ENCODE measurements at regions not wholly inside any gene's neighbourhood (a gene's known extent, or its start where the extent isn't known, plus 50 kb on each side); places are given as distances from the start of the nearest gene placed in this dataset.

DNA sequence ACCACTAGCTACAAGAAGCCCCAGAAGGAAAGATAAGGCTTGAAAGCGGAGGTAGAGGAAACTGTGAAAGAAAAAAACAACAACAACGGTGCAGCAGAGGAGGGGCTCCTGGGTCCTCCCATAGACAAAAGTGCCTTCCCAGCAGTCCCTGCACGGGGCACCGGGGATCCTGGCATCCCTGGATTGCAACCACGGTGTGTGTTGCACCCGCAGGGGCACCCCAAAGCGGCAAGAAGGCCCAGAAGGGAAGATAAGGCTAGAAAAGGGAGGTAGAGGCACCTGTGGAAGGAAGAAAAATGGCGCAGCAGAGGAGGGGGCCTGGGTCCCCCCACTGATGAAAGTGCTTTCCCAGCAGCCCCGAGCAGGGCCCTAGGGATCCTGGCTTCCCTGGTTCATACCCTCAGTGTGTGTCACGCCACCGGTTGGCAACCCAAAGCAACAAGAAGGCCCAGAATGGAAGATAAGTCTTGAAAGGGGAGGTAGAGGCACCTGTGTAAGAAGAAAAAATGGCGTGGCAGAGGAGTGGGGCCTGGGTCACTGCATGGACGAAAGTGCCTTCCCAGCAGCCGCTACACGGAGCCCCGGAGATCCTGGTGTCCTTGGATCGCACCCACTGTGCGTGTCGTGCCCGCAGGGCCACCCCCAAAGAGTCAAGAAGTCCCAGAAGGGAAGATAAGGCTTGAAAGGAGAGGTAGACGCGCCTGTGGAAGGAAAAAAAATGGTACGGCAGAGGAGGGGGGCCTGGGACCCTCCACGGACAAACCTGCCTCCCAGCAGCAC lies 281.0 kb downstream of the ALG10 start:
- no peak for DNase-seq (ENCODE audit: low spot score)
- Histone ChIP-seq H3K4me1 (ENCODE audit: control insufficient read depth in 4 of 4, insufficient read depth in 4 of 4, low read length in 3 of 4) (no peaks in the 10 kb centered on the region), H3K27ac (ENCODE audit: low read depth in 1 of 2, low read length in 2 of 2) (no peak overlapping the region), H3K27me3 (ENCODE audit: control insufficient read depth in 4 of 4, insufficient read depth in 4 of 4, low read length in 3 of 4) (no peaks in the 10 kb centered on the region), H3K9me3 (ENCODE audit: control insufficient read depth in 4 of 4, low read length in 3 of 4) (peaks cover 0 to 5% (median under 1%) of the 10 kb centered on the region in 4 donors), H3K36me3 (ENCODE audit: control insufficient read depth in 4 of 4, insufficient read depth in 3 of 4, low read depth in 1 of 4, low read length in 3 of 4) (no peaks in the 10 kb centered on the region), H3K9ac (ENCODE audit: low read depth in 1 of 2, low read length in 2 of 2) (no peak overlapping the region), H3K4me3 (ENCODE audit: low read depth in 1 of 3, low read length in 3 of 3) (no peak overlapping the region)
- 73% methylated on average over 24 of the region's 24 CpGs for WGBS
- TF ChIP-seq SP1 (IDR thresholded peaks at IDR 0.05) = no peak
- TF ChIP-seq, protein P1, sequence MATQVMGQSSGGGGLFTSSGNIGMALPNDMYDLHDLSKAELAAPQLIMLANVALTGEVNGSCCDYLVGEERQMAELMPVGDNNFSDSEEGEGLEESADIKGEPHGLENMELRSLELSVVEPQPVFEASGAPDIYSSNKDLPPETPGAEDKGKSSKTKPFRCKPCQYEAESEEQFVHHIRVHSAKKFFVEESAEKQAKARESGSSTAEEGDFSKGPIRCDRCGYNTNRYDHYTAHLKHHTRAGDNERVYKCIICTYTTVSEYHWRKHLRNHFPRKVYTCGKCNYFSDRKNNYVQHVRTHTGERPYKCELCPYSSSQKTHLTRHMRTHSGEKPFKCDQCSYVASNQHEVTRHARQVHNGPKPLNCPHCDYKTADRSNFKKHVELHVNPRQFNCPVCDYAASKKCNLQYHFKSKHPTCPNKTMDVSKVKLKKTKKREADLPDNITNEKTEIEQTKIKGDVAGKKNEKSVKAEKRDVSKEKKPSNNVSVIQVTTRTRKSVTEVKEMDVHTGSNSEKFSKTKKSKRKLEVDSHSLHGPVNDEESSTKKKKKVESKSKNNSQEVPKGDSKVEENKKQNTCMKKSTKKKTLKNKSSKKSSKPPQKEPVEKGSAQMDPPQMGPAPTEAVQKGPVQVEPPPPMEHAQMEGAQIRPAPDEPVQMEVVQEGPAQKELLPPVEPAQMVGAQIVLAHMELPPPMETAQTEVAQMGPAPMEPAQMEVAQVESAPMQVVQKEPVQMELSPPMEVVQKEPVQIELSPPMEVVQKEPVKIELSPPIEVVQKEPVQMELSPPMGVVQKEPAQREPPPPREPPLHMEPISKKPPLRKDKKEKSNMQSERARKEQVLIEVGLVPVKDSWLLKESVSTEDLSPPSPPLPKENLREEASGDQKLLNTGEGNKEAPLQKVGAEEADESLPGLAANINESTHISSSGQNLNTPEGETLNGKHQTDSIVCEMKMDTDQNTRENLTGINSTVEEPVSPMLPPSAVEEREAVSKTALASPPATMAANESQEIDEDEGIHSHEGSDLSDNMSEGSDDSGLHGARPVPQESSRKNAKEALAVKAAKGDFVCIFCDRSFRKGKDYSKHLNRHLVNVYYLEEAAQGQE (IDR thresholded peaks at IDR 0.05) = no peak

DNA sequence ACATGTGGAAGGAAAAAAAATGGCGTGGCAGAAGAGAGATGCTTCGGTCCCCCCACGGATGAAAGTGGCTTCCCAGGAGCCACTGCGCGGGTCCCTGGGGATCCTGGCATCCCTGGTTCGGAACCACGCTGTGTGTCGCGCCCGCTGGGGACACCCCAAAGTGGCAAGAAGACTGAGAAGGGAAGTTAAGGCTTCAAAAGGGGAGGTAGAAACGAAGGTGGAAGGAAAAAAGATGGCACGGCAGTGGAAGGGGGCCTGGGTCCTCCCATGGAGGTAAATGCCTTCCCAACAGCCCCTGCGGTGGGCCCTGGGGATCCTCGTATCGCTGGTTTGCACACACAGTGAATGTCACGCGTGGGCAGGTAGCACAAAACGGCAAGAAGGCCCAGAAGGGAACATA lies 281.7 kb downstream of the ALG10 start:
- DNase-seq (ENCODE audit: low spot score) = no peak
- H3K27ac ChIP-seq (ENCODE audit: low read depth in 1 of 2, low read length in 2 of 2) = no peak overlapping the region

More for the DNA sequence above, 281.7 kb downstream of the ALG10 start:
- H3K9ac ChIP-seq (ENCODE audit: low read depth in 1 of 2, low read length in 2 of 2) = no peak overlapping the region
- H3K27me3 ChIP-seq (ENCODE audit: control insufficient read depth in 4 of 4, insufficient read depth in 4 of 4, low read length in 3 of 4) = no peaks in the 10 kb centered on the region
- H3K4me1 ChIP-seq (ENCODE audit: control insufficient read depth in 4 of 4, insufficient read depth in 4 of 4, low read length in 3 of 4) = no peaks in the 10 kb centered on the region
- no peak for TF ChIP-seq HNF4A (conservative IDR thresholded peaks at IDR 0.05)
- no peak for TF ChIP-seq YY1 (IDR thresholded peaks at IDR 0.05)
- TF ChIP-seq, protein P2, sequence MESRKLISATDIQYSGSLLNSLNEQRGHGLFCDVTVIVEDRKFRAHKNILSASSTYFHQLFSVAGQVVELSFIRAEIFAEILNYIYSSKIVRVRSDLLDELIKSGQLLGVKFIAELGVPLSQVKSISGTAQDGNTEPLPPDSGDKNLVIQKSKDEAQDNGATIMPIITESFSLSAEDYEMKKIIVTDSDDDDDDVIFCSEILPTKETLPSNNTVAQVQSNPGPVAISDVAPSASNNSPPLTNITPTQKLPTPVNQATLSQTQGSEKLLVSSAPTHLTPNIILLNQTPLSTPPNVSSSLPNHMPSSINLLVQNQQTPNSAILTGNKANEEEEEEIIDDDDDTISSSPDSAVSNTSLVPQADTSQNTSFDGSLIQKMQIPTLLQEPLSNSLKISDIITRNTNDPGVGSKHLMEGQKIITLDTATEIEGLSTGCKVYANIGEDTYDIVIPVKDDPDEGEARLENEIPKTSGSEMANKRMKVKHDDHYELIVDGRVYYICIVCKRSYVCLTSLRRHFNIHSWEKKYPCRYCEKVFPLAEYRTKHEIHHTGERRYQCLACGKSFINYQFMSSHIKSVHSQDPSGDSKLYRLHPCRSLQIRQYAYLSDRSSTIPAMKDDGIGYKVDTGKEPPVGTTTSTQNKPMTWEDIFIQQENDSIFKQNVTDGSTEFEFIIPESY (IDR thresholded peaks at IDR 0.05) = no peak
- TF ChIP-seq, protein P1 (IDR thresholded peaks at IDR 0.05) = no peak
- no peak for TF ChIP-seq EGR1 (IDR thresholded peaks at IDR 0.05; ENCODE audit: low read depth in 2 of 2)
- no peak for TF ChIP-seq HNF4G (IDR thresholded peaks at IDR 0.05)
- H3K9me3 ChIP-seq (ENCODE audit: control insufficient read depth in 4 of 4, low read length in 3 of 4) = peaks cover 0 to 5% (median under 1%) of the 10 kb centered on the region in 4 donors
- 71% methylated on average over 18 of the region's 18 CpGs for WGBS
- no peak overlapping the region for H3K4me3 ChIP-seq (ENCODE audit: low read depth in 1 of 3, low read length in 3 of 3)
- H3K36me3 ChIP-seq (ENCODE audit: control insufficient read depth in 4 of 4, insufficient read depth in 3 of 4, low read depth in 1 of 4, low read length in 3 of 4) = no peaks in the 10 kb centered on the region
